NCI-H460 (cell line): ENCODE measurements at regions not wholly inside any gene's neighbourhood (a gene's known extent, or its start where the extent isn't known, plus 50 kb on each side); places are given as distances from the start of the nearest gene placed in this dataset.

Experiments used
- DNase-seq: peaks from one replicate; pipeline ENCODE4 v3.0.0-alpha.2; 2016; ENCODE audit warnings: low read depth; ENCODE audit errors: extremely low read depth

DNA sequence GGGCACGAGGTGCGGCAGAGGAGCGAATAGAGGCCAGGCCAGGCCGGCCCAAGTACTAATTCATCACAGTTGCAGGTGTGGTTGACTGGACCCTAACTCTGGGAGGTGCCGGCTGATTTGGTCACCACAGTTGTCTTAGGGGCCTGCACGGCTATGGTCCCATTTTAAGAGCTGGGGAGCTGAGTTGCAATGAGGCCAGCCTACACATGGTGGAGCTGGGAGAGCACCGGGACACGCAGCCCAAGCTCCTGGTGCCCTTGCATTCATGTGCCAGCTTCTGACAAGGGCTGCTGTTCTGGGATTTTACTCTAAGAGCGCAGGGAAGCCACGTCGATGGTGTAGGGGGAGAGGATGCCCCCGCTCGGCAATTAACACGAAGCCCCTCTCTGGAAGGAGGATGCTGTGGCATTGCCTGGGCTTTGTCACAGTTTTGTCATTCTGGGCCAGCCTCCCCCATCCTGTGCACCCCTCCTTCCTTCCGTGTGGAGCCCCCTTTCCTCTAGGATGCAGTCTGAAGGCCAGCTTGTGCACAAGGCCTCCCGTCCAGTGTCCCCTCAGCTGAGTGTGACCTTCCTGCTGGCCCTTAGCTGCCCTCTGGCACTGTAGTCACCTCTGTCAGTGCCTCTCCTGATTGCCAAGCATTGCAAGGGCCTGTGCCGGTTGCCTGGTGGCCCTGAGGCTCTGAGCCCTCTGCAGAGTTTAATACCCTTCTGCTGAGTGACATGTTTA, 109.4 kb upstream of the C1QTNF9B start:
- no peak for DNase-seq

DNA sequence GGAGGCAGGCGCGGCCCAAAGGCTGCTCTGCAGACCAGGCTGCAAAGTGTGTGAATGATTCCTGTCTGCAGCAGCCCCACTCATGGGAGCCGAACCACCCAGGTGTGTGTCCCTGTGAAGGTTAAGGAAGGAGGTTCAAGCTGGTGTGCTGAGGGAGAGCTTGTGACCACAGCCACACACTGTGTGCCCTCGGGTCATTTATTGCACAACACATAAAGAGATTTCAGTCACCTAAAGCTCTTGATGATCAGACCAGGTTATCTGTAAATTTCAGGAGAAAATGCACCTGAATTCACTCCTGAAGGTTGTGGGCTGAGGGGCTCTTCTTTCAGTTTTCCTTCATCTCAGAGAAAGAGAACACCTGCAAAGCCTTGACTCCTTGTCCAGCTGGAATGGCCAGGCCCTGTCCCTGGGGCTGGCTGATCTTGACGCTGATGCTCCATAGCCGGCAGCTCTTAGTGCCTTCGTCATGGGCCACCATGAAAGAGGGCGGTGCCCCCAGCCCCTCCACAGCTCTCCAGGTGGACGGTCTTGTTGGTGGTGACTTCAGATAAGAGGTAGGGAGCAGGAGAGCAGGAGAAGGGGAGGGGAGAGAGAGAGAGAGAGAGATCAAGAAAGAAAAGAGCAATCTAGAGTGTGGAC, 110.8 kb upstream of the C1QTNF9B start:
- no peak for DNase-seq

DNA sequence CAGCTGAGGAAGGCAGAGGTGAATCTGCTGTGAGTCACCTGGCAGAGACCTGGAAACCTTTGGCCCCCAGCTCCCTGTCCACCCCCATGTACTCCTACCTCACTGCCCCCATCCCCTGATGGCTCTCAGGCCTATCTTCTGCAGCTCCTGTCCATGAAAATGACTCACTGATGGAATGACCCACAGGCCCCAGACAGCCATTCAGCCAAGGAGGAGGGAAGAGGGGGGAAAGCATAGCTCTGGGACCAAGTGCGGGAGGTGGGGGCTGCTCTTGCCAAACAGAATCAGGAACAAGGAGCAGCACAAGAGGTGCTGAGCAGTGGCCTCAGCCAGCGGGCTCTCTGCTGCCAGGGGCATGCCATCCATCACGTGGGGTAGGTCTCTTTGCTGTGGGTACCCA, 111.4 kb upstream of the C1QTNF9B start:
- no peak for DNase-seq

DNA sequence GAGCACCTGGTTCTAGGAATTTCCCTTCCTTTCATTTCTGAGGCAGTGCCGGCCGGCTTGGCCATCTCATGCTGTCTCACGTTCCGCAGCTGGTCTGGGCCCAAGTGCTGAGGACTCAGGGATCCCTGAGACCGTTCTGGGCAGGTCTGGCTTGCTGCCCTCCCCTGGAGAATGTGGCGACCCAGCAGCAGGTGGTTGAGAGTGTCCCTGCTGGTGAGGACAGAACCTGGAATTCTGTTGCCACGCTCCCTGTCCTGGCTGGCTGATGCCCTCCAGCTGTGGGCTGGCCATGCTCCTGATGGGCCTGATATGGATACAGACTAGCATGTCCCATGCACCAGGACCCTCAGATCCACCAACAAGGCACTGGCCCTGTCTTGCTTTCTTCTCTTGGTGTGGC, 114.0 kb upstream of the C1QTNF9B start:
- DNase-seq = no peak

- DNase-seq = no peak
These were observed 115.3 kb upstream of the C1QTNF9B start for GRCh38 chr13:24012648-24013047.

DNA sequence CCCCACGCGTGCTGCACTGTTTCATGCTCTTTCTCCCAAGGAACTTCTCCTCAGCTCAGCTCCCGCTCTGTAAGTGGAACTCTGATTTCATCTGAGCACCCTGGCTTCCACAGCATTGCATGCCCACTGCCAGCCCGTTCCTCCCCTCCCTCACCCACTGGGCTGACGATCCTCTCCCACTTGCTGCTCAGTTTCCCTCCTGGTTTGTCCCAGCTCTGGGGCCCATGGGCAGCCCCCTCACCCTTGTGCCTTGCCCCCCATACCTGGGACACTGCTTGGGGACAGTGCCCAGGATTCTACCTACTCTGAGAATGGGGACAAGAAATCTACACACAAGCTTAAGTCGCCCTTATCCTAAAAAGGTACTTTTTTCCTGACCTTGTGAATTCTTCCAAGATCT, 115.9 kb upstream of the C1QTNF9B start:
- DNase-seq = no peak

GRCh38 chr13:24016046-24016445, 118.7 kb upstream of the C1QTNF9B start:
- DNase-seq = no peak

DNA sequence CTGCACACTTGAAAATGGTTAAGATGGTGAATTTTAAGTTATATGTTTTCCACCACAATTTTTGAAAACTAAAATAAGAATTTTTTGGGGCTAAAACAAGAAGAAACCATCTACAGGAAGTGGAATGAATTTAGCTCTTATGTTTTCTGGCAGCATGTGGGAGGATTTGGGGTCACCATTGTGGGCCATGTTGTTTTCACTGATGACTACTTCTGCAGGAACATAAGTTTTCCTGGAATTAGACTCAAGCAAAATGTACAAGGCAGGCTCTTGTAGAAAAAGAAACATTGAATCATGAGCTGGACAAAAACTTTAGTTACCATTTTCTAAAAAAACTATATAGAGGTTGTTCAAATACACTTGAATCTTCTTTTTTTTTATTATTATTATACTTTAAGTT, 125.3 kb upstream of the C1QTNF9B start:
- DNase-seq = no peak

- no peak for DNase-seq
These were observed 125.8 kb upstream of the C1QTNF9B start for GRCh38 chr13:24023073-24023472.

- no peak for DNase-seq
These were observed 130.2 kb upstream of the C1QTNF9B start for GRCh38 chr13:24027494-24027893.

DNA sequence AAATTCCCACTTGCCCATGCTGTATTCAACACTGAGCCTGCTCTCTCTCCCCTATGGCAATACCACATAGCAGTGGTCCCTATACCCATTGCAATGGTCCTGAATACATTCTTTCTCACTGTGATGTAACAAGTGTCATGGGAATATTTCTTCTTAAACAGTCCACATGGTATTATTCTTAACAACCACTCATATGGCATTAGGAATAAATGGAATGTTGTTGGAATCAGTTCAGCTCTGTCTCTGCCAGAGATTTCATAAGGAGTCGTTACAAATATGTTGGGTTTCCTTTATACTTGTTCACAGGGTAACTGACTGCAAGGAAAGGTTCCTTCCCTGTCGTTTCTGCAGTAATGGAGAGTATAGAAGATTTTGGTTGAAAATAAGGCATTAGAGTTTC, 128.3 kb upstream of the SPATA13 start:
- DNase-seq = no peak

DNA sequence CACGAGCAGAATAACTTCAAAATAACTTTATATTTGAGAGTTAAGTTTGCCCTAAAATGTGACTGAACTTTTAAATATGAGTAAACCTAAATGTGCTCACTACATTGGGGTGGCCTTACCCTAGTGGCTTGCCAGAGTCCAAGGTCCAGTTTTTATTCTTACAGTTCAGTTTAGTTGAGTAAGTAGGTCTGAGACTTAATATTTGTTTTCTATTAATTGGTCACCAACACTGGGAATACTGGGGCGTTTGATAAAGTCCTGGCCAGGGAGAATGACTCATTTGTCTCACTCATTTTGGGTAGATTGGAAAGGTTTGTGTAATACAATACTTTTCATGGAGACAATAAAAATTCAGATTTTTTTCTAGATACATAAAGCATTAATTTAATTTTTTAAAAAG, 127.8 kb upstream of the SPATA13 start:
- DNase-seq = no peak

GRCh38 chr13:24033527-24034302, 126.8 kb upstream of the SPATA13 start:
- no peak for DNase-seq

GRCh38 chr13:24035411-24035810, 125.1 kb upstream of the SPATA13 start:
- no peak for DNase-seq

DNA sequence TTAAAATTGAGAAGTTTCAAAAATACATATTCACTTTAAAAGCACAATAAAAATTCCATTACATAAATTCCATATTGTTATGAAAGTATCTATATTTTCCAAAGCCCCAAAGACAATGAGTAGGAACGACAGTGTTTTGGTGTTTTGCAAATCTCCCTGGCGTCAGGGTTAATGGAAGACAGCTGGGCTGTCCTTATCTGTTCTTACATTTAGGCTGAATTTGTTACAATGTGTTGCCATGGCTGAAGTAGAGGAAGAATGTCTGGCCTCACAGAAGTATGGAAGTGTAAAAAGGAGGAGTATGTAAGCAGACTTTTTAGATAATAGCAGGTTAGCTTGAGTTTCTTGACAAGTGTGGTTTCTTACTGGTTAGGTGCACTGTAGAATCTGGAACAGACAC, 124.4 kb upstream of the SPATA13 start:
- DNase-seq = no peak

- DNase-seq = no peak
These were observed 122.1 kb upstream of the SPATA13 start for GRCh38 chr13:24038405-24038804.

- no peak for DNase-seq
These were observed 121.6 kb upstream of the SPATA13 start for GRCh38 chr13:24038841-24039330.

DNA sequence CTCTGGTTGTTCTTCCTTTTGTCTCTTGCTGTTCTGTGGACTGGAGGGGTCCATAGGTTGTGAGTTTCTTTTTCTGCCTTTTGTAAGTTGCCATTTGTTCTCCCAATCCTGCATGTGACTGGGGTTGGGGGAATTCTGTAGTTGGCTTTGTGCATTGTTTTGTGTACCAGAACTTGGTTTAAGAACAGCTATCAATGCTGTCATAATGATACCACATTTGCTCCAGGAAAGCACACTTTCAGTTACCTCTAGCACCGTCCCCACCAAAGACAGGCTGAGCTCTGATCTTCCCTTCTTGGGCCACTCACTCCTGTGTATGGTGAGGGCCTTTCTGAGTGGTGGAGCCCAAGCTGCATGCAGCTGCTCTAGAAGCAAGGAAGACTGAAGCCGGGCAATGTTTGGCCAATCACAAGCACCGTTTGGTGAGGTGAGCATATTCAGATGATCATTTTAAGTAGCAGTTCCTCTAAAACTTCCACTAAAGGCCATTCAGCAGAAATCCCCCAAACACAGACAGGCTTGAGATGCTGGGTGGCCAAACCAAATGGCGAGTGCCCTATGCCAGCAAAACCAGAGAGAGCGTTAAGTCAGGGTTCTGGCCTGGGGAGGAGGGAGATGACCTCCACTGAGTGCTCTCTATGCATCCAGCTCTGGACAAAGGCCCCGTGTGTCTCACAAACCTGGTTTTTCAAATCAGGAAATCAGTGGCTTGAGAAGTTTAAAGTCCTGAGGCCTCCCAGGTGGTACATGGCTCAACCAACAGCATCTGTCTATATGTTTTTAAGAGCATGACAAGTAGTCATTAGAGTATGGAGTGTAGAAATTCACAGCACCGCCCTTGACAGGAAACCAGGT, 120.7 kb upstream of the SPATA13 start:
- DNase-seq = no peak

DNA sequence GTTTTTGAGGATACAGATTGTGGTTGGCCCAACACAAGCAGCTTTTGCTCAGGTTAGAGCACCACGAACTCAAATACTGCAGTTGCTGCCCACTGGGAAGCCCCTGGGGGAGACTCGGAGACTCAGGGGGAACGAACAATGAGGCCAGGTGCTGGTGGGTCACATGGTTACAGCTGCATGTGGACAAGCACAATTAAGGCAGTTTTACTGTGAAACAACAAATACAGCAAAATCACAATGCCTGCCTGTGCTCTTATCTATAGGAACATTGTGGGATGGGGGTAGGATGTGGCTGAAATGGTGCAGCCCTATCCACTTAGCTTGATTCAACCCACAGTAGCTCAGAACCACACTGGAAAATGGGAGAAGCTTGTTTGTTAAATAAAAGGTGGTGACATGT, 119.7 kb upstream of the SPATA13 start:
- DNase-seq = no peak

- DNase-seq = no peak
These were observed 118.8 kb upstream of the SPATA13 start for GRCh38 chr13:24041651-24042225.
